ENCODE measurements at regions not wholly inside any gene's neighbourhood (a gene's known extent, or its start where the extent isn't known, plus 50 kb on each side); places are given as distances from the start of the nearest gene placed in this dataset.
A peak's percentile ranks its signal among the peaks of the same experiment; 100 is the strongest.
"Not testable (repeated sequence)": the region's sequence is repeated elsewhere in the genome, so short reads cannot be mapped to it uniquely, and the experiment has no call there.

DNA sequence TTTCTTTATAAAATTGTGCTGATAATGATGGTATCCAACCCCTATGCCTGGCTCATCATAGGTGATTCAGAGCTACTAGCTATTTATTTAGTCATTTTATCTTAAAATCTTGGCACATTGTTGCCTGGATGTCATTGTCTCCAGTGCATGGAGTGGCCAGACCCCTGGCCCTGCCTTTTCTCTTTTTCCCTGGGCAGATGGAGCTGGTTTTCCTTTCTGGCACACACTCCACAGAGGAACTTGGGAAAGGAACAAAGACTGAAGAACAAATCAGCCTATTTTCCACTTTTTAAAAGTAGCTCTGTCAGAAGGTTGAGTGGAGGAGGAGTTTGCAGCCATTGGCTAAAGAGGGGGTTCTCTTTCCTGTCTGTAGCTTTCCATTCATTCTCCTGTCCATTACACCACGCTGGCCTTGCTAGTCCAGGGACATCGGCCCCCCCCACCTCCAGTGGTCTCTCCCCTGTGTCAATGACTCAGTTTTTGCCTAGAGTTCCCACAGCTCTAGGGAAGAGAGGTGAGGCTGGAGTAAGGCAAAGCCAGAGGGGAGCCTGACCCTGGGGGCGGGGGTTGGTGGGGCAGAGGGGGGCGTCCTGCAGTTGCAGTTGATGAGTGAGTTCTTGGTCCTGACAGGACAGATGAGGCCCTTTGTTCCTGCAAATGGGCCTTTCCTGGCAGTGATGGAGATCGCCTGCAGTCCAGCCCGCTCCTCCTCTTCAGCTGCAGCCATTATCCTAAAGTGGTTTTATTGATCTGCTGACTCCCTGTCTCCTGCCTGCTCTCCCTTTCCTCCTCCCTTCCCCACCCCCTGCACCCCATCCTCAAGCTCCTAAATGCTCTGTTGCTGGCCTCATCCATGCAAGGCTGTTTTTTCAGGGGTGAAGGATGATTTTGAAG is 774.5 kb downstream of the DHX35 start:
- Histone ChIP-seq H3K79me2 (replicated peaks; ENCODE audit: insufficient read depth) (no peaks in the 10 kb centered on the region), H4K20me1 (replicated peaks; ENCODE audit: insufficient read depth) (no peaks in the 10 kb centered on the region), H3K27me3 (ENCODE audit: insufficient read depth) (no peaks in the 10 kb centered on the region), H3F3A (replicated peaks; ENCODE audit: low read depth) (no peaks in the 10 kb centered on the region), H3K4me3 (no peak overlapping the region), H3K4me2 (no peak overlapping the region), H3K9me2 (ENCODE audit: insufficient read depth) (no peaks in the 10 kb centered on the region), H2AFZ (0 out of 2 replicates have a peak overlapping the region, but pooled peaks have one; percentile 44), H3K27ac (ENCODE audit: low read depth) (no peak overlapping the region), H3K36me3 (ENCODE audit: insufficient read depth) (no peaks in the 10 kb centered on the region), H3K4me1 (ENCODE audit: insufficient read depth) (no peaks in the 10 kb centered on the region)
- no peak for TF ChIP-seq JUNB (IDR thresholded peaks at IDR 0.05; ENCODE audit: unreplicated experiment)
- TF ChIP-seq, protein P1, sequence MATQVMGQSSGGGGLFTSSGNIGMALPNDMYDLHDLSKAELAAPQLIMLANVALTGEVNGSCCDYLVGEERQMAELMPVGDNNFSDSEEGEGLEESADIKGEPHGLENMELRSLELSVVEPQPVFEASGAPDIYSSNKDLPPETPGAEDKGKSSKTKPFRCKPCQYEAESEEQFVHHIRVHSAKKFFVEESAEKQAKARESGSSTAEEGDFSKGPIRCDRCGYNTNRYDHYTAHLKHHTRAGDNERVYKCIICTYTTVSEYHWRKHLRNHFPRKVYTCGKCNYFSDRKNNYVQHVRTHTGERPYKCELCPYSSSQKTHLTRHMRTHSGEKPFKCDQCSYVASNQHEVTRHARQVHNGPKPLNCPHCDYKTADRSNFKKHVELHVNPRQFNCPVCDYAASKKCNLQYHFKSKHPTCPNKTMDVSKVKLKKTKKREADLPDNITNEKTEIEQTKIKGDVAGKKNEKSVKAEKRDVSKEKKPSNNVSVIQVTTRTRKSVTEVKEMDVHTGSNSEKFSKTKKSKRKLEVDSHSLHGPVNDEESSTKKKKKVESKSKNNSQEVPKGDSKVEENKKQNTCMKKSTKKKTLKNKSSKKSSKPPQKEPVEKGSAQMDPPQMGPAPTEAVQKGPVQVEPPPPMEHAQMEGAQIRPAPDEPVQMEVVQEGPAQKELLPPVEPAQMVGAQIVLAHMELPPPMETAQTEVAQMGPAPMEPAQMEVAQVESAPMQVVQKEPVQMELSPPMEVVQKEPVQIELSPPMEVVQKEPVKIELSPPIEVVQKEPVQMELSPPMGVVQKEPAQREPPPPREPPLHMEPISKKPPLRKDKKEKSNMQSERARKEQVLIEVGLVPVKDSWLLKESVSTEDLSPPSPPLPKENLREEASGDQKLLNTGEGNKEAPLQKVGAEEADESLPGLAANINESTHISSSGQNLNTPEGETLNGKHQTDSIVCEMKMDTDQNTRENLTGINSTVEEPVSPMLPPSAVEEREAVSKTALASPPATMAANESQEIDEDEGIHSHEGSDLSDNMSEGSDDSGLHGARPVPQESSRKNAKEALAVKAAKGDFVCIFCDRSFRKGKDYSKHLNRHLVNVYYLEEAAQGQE (IDR thresholded peaks at IDR 0.05; ENCODE audit: unreplicated experiment): no peak
- TF ChIP-seq CREB1 (CRISPR knock-in tag; IDR thresholded peaks at IDR 0.05; ENCODE audit: low read depth): no peak
- no peak for TF ChIP-seq ZNF462 (CRISPR knock-in tag; IDR thresholded peaks at IDR 0.05)
- TF ChIP-seq, protein P2, sequence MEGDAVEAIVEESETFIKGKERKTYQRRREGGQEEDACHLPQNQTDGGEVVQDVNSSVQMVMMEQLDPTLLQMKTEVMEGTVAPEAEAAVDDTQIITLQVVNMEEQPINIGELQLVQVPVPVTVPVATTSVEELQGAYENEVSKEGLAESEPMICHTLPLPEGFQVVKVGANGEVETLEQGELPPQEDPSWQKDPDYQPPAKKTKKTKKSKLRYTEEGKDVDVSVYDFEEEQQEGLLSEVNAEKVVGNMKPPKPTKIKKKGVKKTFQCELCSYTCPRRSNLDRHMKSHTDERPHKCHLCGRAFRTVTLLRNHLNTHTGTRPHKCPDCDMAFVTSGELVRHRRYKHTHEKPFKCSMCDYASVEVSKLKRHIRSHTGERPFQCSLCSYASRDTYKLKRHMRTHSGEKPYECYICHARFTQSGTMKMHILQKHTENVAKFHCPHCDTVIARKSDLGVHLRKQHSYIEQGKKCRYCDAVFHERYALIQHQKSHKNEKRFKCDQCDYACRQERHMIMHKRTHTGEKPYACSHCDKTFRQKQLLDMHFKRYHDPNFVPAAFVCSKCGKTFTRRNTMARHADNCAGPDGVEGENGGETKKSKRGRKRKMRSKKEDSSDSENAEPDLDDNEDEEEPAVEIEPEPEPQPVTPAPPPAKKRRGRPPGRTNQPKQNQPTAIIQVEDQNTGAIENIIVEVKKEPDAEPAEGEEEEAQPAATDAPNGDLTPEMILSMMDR (conservative IDR thresholded peaks at IDR 0.05; ENCODE audit: low read depth in 2 of 2): no peak
- TF ChIP-seq, protein P3, sequence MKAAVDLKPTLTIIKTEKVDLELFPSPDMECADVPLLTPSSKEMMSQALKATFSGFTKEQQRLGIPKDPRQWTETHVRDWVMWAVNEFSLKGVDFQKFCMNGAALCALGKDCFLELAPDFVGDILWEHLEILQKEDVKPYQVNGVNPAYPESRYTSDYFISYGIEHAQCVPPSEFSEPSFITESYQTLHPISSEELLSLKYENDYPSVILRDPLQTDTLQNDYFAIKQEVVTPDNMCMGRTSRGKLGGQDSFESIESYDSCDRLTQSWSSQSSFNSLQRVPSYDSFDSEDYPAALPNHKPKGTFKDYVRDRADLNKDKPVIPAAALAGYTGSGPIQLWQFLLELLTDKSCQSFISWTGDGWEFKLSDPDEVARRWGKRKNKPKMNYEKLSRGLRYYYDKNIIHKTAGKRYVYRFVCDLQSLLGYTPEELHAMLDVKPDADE (IDR thresholded peaks at IDR 0.05): no peak
- ATAC-seq: no peak
- peaks cover 6% of the 10 kb centered on the region; the same call in 2 of the 3 replicates for H3K36me3 Mint-ChIP-seq (ENCODE audit: low read depth)
- no peak for DNase-seq (ENCODE audit: low spot score)
- H3K4me1 Mint-ChIP-seq: peaks cover 7% of the 10 kb centered on the region
- peaks cover 14% of the 10 kb centered on the region for H3K9me3 Mint-ChIP-seq
- H3K27ac Mint-ChIP-seq: no peak overlapping the region
- H3K4me3 Mint-ChIP-seq: no peak overlapping the region
- H3K27me3 Mint-ChIP-seq (ENCODE audit: insufficient read depth, low read depth, poor library complexity): no peaks in the 10 kb centered on the region

DNA sequence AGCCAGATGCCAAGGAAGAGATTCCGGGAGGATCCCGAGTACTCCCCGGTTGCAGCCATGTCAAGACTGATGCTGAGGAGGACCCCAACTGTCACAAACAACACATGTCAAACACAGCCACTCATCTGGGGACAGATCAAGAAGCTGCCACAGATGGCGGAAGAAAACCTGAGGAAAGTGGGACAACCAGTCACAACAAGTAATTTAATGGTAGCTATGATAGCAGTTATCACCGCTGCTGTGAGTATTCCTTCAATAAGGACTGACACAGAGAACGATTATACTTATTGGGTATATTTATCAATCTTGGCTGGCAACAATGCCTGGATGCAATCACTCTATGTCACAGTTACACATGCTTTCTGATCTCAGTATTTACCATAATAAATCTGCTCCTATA is 763.4 kb downstream of the DHX35 start:
- H3K36me3 ChIP-seq (ENCODE audit: insufficient read depth); H3K27me3 Mint-ChIP-seq (ENCODE audit: insufficient read depth, low read depth, poor library complexity); H3F3A ChIP-seq (replicated peaks; ENCODE audit: low read depth); H3K27ac ChIP-seq (ENCODE audit: low read depth); H3K4me3 Mint-ChIP-seq; H3K27ac Mint-ChIP-seq; H3K4me1 Mint-ChIP-seq; H4K20me1 ChIP-seq (replicated peaks; ENCODE audit: insufficient read depth); H2AFZ ChIP-seq; H3K9me2 ChIP-seq (ENCODE audit: insufficient read depth); H3K27me3 ChIP-seq (ENCODE audit: insufficient read depth); H3K4me2 ChIP-seq; DNase-seq (ENCODE audit: low spot score); H3K79me2 ChIP-seq (replicated peaks; ENCODE audit: insufficient read depth); ATAC-seq; H3K4me1 ChIP-seq (ENCODE audit: insufficient read depth); H3K4me3 ChIP-seq: not testable (repeated sequence)
- Mint-ChIP-seq H3K9me3 (peaks cover 60% of the 10 kb centered on the region), H3K36me3 (ENCODE audit: low read depth) (peaks cover 35% of the 10 kb centered on the region)
